Transverse colon (tissue), 4 donors: ENCODE measurements at regions not wholly inside any gene's neighbourhood (a gene's known extent, or its start where the extent isn't known, plus 50 kb on each side); places are given as distances from the start of the nearest gene placed in this dataset.

ENCODE experiments used
- EP300 ChIP-seq: sonication (generic); formaldehyde crosslinking; IDR thresholded peaks from one replicate; pipeline ENCODE4 v1.6.1; 2017; ENCODE audit warnings: antibody characterized with exemption, low read depth
- POLR2A ChIP-seq: fragments of 450-650 bp; IDR thresholded peaks from one replicate; pipeline ENCODE4 v1.6.1; 2016; ENCODE audit warnings: antibody characterized with exemption, mild to moderate bottlenecking, moderate library complexity
- POLR2AphosphoS5 ChIP-seq, 3 donors: sonication (generic); formaldehyde crosslinking; IDR thresholded peaks; one replicate each; pipeline ENCODE4 v1.6.1; 2016; ENCODE audit warnings: antibody characterized with exemption in 3 of 3
- TF ChIP-seq, protein P1 (sequence below), 5 experiments: fragments of 200-600 bp in 3 of 5; fragments of 450-650 bp in 2 of 5; sonication (generic) in 3 of 5; IDR thresholded peaks; 1 replicate in 2 of 5; 2 replicates in 3 of 5; pipeline ENCODE4 v1.5.1; 2016 to 2017; ENCODE audit warnings: antibody characterized with exemption in 5 of 5, inconsistent platforms in 3 of 5, mild to moderate bottlenecking in 2 of 5, moderate library complexity in 1 of 5

DNA sequence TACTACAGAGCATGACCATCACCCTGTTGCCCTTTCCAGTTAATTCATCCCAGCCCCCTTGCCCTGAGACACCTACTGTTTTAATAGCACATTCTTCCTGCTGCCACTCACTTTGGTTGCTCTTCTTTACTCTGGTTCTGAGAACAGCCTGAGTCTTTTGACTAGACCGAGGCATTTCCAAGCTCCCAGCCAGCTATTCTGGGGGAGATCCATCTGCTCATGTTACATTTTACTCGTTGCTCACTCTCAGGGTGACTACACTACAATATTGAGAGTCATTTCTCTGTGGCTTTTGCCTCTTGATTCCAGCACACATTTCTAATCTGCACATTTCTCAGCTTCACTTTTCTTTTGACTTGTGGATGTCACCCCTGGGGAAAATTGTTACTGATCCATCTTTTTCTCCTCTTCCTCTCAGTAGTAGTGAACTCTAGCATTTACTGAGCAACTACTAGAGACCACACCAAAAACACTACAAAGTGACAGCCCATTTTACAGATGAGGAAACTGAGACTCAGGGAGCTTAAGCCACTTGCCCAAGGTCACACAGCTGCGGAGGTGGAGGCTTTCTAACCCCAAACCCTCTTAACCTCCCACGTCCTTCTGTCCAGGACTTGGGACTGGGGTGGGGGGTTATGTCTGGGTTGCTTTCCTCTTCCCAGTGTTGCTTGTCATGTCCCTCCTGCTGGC lies 117.8 kb downstream of the C11orf91 start:
- TF ChIP-seq, protein P1, sequence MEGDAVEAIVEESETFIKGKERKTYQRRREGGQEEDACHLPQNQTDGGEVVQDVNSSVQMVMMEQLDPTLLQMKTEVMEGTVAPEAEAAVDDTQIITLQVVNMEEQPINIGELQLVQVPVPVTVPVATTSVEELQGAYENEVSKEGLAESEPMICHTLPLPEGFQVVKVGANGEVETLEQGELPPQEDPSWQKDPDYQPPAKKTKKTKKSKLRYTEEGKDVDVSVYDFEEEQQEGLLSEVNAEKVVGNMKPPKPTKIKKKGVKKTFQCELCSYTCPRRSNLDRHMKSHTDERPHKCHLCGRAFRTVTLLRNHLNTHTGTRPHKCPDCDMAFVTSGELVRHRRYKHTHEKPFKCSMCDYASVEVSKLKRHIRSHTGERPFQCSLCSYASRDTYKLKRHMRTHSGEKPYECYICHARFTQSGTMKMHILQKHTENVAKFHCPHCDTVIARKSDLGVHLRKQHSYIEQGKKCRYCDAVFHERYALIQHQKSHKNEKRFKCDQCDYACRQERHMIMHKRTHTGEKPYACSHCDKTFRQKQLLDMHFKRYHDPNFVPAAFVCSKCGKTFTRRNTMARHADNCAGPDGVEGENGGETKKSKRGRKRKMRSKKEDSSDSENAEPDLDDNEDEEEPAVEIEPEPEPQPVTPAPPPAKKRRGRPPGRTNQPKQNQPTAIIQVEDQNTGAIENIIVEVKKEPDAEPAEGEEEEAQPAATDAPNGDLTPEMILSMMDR (IDR thresholded peaks at IDR 0.05) = no peak
- TF ChIP-seq POLR2AphosphoS5 (IDR thresholded peaks at IDR 0.05) (no peak), POLR2A (no peak), EP300 (no peak)
